OCI-LY7 (cell line): ENCODE measurements at regions not wholly inside any gene's neighbourhood (a gene's known extent, or its start where the extent isn't known, plus 50 kb on each side); places are given as distances from the start of the nearest gene placed in this dataset.

Experiments used
- CTCF ChIP-seq: fragments of 200-600 bp; sonication (generic); conservative IDR thresholded peaks from 2 replicates; pipeline ENCODE4 v1.5.1; 2014; ENCODE audit warnings: mild to moderate bottlenecking, antibody characterized with exemption, low read length, moderate library complexity, mixed read lengths
- EZH2phosphoT487 ChIP-seq: fragments of 200-600 bp; sonication (generic); IDR thresholded peaks from 2 replicates; pipeline ENCODE4 v1.6.1; 2018; ENCODE audit warnings: low read depth, borderline replicate concordance, mild to moderate bottlenecking, mixed run types, antibody characterized with exemption, low read length, moderate library complexity, mixed read lengths

GRCh38 chr12:42730291-42730690, 140.7 kb upstream of the PRICKLE1 start:
- no peak for TF ChIP-seq CTCF
- TF ChIP-seq EZH2phosphoT487: no peak
